PC-3 (cell line): ENCODE measurements at regions not wholly inside any gene's neighbourhood (a gene's known extent, or its start where the extent isn't known, plus 50 kb on each side); places are given as distances from the start of the nearest gene placed in this dataset.

ENCODE experiments used
- CTCF ChIP-seq: fragments of 300-600 bp; sonication (generic); conservative IDR thresholded peaks from 2 replicates; pipeline ENCODE4 v1.5.1; 2017; ENCODE audit warnings: antibody characterized with exemption, low read depth, mild to moderate bottlenecking, low read length
- EZH2 ChIP-seq: fragments of 300-600 bp; sonication (generic); IDR thresholded peaks from one replicate; pipeline ENCODE4 v1.6.1; 2017; ENCODE audit warnings: antibody characterized with exemption, mild to moderate bottlenecking, low read length; ENCODE audit not compliant: unreplicated experiment

DNA sequence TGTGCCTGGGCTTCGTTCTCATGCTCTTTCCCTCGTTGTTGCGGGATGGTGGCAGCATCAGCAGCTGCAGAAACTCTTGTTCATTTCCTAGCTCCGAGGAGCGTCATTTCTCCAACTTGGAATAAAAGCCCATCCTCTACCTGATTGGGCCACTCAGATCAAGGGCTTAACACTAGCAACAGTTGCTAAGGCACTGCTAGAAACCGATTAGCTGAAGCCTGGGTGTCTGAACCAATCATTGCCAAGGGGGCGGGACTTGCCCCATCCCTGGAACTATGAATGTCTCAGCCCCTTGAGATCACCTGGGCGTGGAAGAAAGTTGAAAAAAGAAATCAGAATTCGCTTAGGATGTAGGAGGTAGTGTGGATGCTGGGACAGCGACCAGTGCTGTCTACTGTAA, 145.3 kb downstream of the FOXL1 start:
- TF ChIP-seq EZH2, result no peak
- TF ChIP-seq CTCF, result no peak
